Mammary epithelial cell (primary cell): ENCODE measurements at regions not wholly inside any gene's neighbourhood (a gene's known extent, or its start where the extent isn't known, plus 50 kb on each side); places are given as distances from the start of the nearest gene placed in this dataset.

Source experiments
- CTCF ChIP-seq, 2 donors: IDR thresholded peaks in 1 of 2; conservative IDR thresholded peaks in 1 of 2; 2 replicates each; pipeline ENCODE4 v1.5.1; 2011 to 2012; ENCODE audit warnings: inconsistent platforms in 2 of 2, low read length in 2 of 2, mild to moderate bottlenecking in 2 of 2, control low read depth in 1 of 2, low read depth in 1 of 2; ENCODE audit not compliant: insufficient read depth in 1 of 2; ENCODE audit errors: extremely low read depth in 1 of 2
- EZH2 ChIP-seq: IDR thresholded peaks from 2 replicates; pipeline ENCODE4 v1.6.1; 2012; ENCODE audit warnings: low read length, inconsistent platforms, borderline replicate concordance

- TF ChIP-seq CTCF (conservative IDR thresholded peaks at IDR 0.05 in 1 of 2, IDR thresholded peaks at IDR 0.05 in 1 of 2; ENCODE audit: extremely low read depth in 1 of 2, insufficient read depth in 1 of 2, low read depth in 1 of 2, low read length in 2 of 2): no peak
- no peak for TF ChIP-seq EZH2
These were observed 54.1 kb upstream of the DIO3 start for GRCh38 chr14:101506926-101507835.
